Peyer's patch (tissue), 4 donors: ENCODE measurements at regions not wholly inside any gene's neighbourhood (a gene's known extent, or its start where the extent isn't known, plus 50 kb on each side); places are given as distances from the start of the nearest gene placed in this dataset.

Source experiments
- CTCF ChIP-seq, 6 experiments: fragments of 450-650 bp in 4 of 6; fragments of 200-600 bp in 2 of 6; sonication (generic) in 1 of 6; IDR thresholded peaks; one replicate each; pipeline ENCODE4 v1.5.1; 2017 to 2019; ENCODE audit warnings: antibody characterized with exemption in 6 of 6, mild to moderate bottlenecking in 3 of 6, moderate library complexity in 1 of 6
- POLR2A ChIP-seq, 2 donors: fragments of 450-650 bp; IDR thresholded peaks; one replicate each; pipeline ENCODE4 v1.5.1; 2017; ENCODE audit warnings: antibody characterized with exemption in 2 of 2, mild to moderate bottlenecking in 2 of 2, moderate library complexity in 2 of 2

GRCh38 chr14:88986146-88986841, 161.8 kb downstream of the TTC8 start:
- no peak for TF ChIP-seq CTCF (IDR thresholded peaks at IDR 0.05)
- no peak for TF ChIP-seq POLR2A (IDR thresholded peaks at IDR 0.05)
